WTC11 (cell line): ENCODE measurements at regions not wholly inside any gene's neighbourhood (a gene's known extent, or its start where the extent isn't known, plus 50 kb on each side); places are given as distances from the start of the nearest gene placed in this dataset.
"Not testable (repeated sequence)": the region's sequence is repeated elsewhere in the genome, so short reads cannot be mapped to it uniquely, and the experiment has no call there.

Source experiments
- ATAC-seq: fragments of 200-7000 bp; cut with Tn5 transposase; 2 replicates; pipeline ENCODE4 v1.10.0; 2021; ENCODE audit warnings: mild to moderate bottlenecking, moderate library complexity
- CTCF ChIA-PET: fragments of 300-600 bp; sonication (Branson Sonifier 250); formaldehyde crosslinking; loops from one replicate; lab custom pipeline; 2021; ENCODE audit warnings: antibody characterized with exemption; lab: Charles Lee
- POLR2A ChIA-PET: fragments of 350-600 bp; sonication (Branson Sonifier 250); formaldehyde crosslinking; loops from one replicate; lab custom pipeline; 2021; ENCODE audit warnings: antibody characterized with exemption; lab: Charles Lee
- DNase-seq: peaks from one replicate; pipeline ENCODE4 v3.0.0; 2021; ENCODE audit warnings: low spot score
- H3K27ac Mint-ChIP-seq: 2 replicates; pipeline ENCODE4 v1.8.0; 2021; ENCODE audit warnings: mixed read lengths
- H3K27me3 Mint-ChIP-seq: 2 replicates; pipeline ENCODE4 v1.8.0; 2021; ENCODE audit warnings: low read depth, mild to moderate bottlenecking, moderate library complexity, mixed read lengths
- H3K36me3 Mint-ChIP-seq: 2 replicates; pipeline ENCODE4 v1.8.0; 2021; ENCODE audit warnings: mixed read lengths
- H3K4me1 Mint-ChIP-seq: 2 replicates; pipeline ENCODE4 v1.8.0; 2022; ENCODE audit warnings: mixed read lengths
- H3K4me3 Mint-ChIP-seq: 2 replicates; pipeline ENCODE4 v1.8.0; 2021; ENCODE audit warnings: mild to moderate bottlenecking, moderate library complexity, mixed read lengths
- H3K9me3 Mint-ChIP-seq: 2 replicates; pipeline ENCODE4 v1.8.0; 2021; ENCODE audit warnings: mixed read lengths
- AR ChIP-seq: fragments of 250-450 bp; sonication (Bioruptor Pico); IDR thresholded peaks from 2 replicates; pipeline ENCODE4 v1.9.0; 2021; ENCODE audit warnings: mild to moderate bottlenecking
- CTCF ChIP-seq: fragments of 200-600 bp; IDR thresholded peaks from 2 replicates; pipeline ENCODE4 v1.8.0; 2022; ENCODE audit warnings: antibody characterized with exemption
- E2F5 ChIP-seq: sonication (generic); formaldehyde crosslinking; IDR thresholded peaks from 2 replicates; pipeline ENCODE4 v1.8.1; 2022; ENCODE audit warnings: mild to moderate bottlenecking, moderate library complexity, missing genetic modification reagents
- ETV6 ChIP-seq: sonication (generic); formaldehyde crosslinking; IDR thresholded peaks from 2 replicates; pipeline ENCODE4 v1.8.1; 2022; ENCODE audit warnings: mild to moderate bottlenecking, missing genetic modification reagents
- GRHL2 ChIP-seq: fragments of 250-450 bp; sonication (Bioruptor Pico); IDR thresholded peaks from 2 replicates; pipeline ENCODE4 v1.8.0; 2022; ENCODE audit warnings: mild to moderate bottlenecking, moderate library complexity; ENCODE audit not compliant: insufficient replicate concordance, severe bottlenecking
- NFATC4 ChIP-seq: fragments of 250-450 bp; sonication (Bioruptor Pico); IDR thresholded peaks from 2 replicates; pipeline ENCODE4 v1.9.0; 2021; ENCODE audit warnings: mild to moderate bottlenecking
- NR1H2 ChIP-seq: sonication (generic); formaldehyde crosslinking; IDR thresholded peaks from 2 replicates; pipeline ENCODE4 v1.9.0; 2021; ENCODE audit warnings: mild to moderate bottlenecking, moderate library complexity, missing genetic modification reagents
- TEAD4 ChIP-seq: sonication (generic); formaldehyde crosslinking; IDR thresholded peaks from 2 replicates; pipeline ENCODE4 v1.8.0; 2022; ENCODE audit warnings: mild to moderate bottlenecking, missing genetic modification reagents
- ZNF219 ChIP-seq: sonication (generic); formaldehyde crosslinking; IDR thresholded peaks from 2 replicates; pipeline ENCODE4 v1.8.0; 2023; ENCODE audit warnings: missing genetic modification reagents, mild to moderate bottlenecking, borderline replicate concordance
- ZNF281 ChIP-seq: sonication (generic); formaldehyde crosslinking; IDR thresholded peaks from 2 replicates; pipeline ENCODE4 v1.8.0; 2023; ENCODE audit warnings: mild to moderate bottlenecking, missing genetic modification reagents

- POLR2A ChIA-PET, result no interaction called here
- Mint-ChIP-seq H3K36me3 (peaks cover 16% of the 10 kb centered on the region), H3K4me1 (peaks cover 26% of the 10 kb centered on the region), H3K27ac (no peak overlapping the region), H3K27me3 (no peaks in the 10 kb centered on the region), H3K4me3 (no peak overlapping the region), H3K9me3 (peaks cover 16% of the 10 kb centered on the region)
- CTCF ChIA-PET, result interaction anchor here (1.2 kb wide), 1 partner anchor 108 kb away, joined by 4 read pairs; no protein-coding TSS in a partner anchor
- no peak for TF ChIP-seq ZNF281 (CRISPR knock-in tag)
- DNase-seq (no peak), ATAC-seq (no peak; the same call in 1 of the 2 replicates)
Measured at GRCh38 chr21:14629461-14629860, 83.3 kb upstream of the SAMSN1 start.

GRCh38 chr21:14623079-14623478, 77.0 kb upstream of the SAMSN1 start:
- peaks cover 28% of the 10 kb centered on the region for H3K4me1 Mint-ChIP-seq

GRCh38 chr21:14620152-14620551, 74.0 kb upstream of the SAMSN1 start:
- Mint-ChIP-seq H3K36me3 (peaks cover 48% of the 10 kb centered on the region), H3K4me1 (peaks cover 52% of the 10 kb centered on the region), H3K27ac (peak overlapping the region; percentile 25; the same call in 1 of the 2 replicates), H3K4me3 (no peak overlapping the region), H3K9me3 (peaks cover 42% of the 10 kb centered on the region), H3K27me3 (peaks cover 3% of the 10 kb centered on the region; the same call in 1 of the 2 replicates)
- ChIA-PET POLR2A (no interaction called here), CTCF (no interaction called here)
- DNase-seq (no peak), ATAC-seq (no peak)
- no peak for TF ChIP-seq CTCF
- no peak for TF ChIP-seq GRHL2 (CRISPR knock-in tag)
- TF ChIP-seq TEAD4 (CRISPR knock-in tag), result no peak
- no peak for TF ChIP-seq NFATC4 (CRISPR knock-in tag)
- TF ChIP-seq E2F5 (CRISPR knock-in tag), result no peak
- TF ChIP-seq ZNF281 (CRISPR knock-in tag), result no peak
- no peak for TF ChIP-seq AR
- TF ChIP-seq ZNF219 (CRISPR knock-in tag), result no peak
- TF ChIP-seq ETV6, result no peak
- no peak for TF ChIP-seq NR1H2 (CRISPR knock-in tag)

More at GRCh38 chr21:14623079-14623478, 77.0 kb upstream of the SAMSN1 start:
- POLR2A ChIA-PET, H3K27me3 Mint-ChIP-seq, ATAC-seq, H3K4me3 Mint-ChIP-seq, DNase-seq, H3K27ac Mint-ChIP-seq, CTCF ChIA-PET: not testable (repeated sequence)
- Mint-ChIP-seq H3K36me3 (peaks cover 62% of the 10 kb centered on the region), H3K9me3 (peaks cover 56% of the 10 kb centered on the region)
